H1 (cell line): ENCODE measurements at regions not wholly inside any gene's neighbourhood (a gene's known extent, or its start where the extent isn't known, plus 50 kb on each side); places are given as distances from the start of the nearest gene placed in this dataset.
A peak's percentile ranks its signal among the peaks of the same experiment; 100 is the strongest.

Experiments used
- CTCF ChIA-PET: fragments of 300-600 bp; sonication (Branson Sonifier 250); formaldehyde crosslinking; loops from one replicate; lab custom pipeline; 2021; ENCODE audit not compliant: partially characterized antibody; lab: Charles Lee
- POLR2A ChIA-PET: fragments of 300-600 bp; sonication (Branson Sonifier 250); formaldehyde crosslinking; loops from one replicate; lab custom pipeline; 2021; ENCODE audit warnings: inconsistent platforms; ENCODE audit not compliant: partially characterized antibody; lab: Charles Lee
- DNase-seq, 2 experiments: peaks; one replicate each; pipeline versions ENCODE4 v3.0.0 to v3.0.0-alpha.2; 2010 to 2022; ENCODE audit warnings: low spot score in 2 of 2, low read depth in 1 of 2, mixed read lengths in 1 of 2
- FAIRE-seq: peaks from 2 replicates; lab custom pipeline; 2011; peaks lifted over from hg19 to GRCh38; lab: Jason Lieb, UNC
- H2AFZ ChIP-seq: 2 replicates; pipeline ENCODE4 v1.8.1; 2012; ENCODE audit warnings: low read length, inconsistent platforms
- H2AK5ac ChIP-seq: 2 replicates; pipeline ENCODE4 v1.6.1; 2013; ENCODE audit warnings: low read depth, low read length
- H2BK120ac ChIP-seq: replicated peaks from 2 replicates; pipeline ENCODE3; 2013; ENCODE audit warnings: low read depth, low read length, inconsistent platforms
- H2BK12ac ChIP-seq: 2 replicates; pipeline ENCODE4 v1.6.1; 2013; ENCODE audit warnings: low read depth, low read length
- H2BK15ac ChIP-seq: 2 replicates; pipeline ENCODE4 v1.6.1; 2013; ENCODE audit warnings: low read length
- H2BK20ac ChIP-seq: 2 replicates; pipeline ENCODE4 v1.6.1; 2013; ENCODE audit warnings: low read length
- H2BK5ac ChIP-seq: 2 replicates; pipeline ENCODE4 v1.6.1; 2013; ENCODE audit warnings: low read depth, low read length
- H3K14ac ChIP-seq: 2 replicates; pipeline ENCODE4 v1.6.1; 2013; ENCODE audit warnings: inconsistent platforms; ENCODE audit not compliant: insufficient read length
- H3K18ac ChIP-seq: 2 replicates; pipeline ENCODE4 v1.6.1; 2013; ENCODE audit warnings: low read length; ENCODE audit errors: extremely low read depth
- H3K23ac ChIP-seq: 2 replicates; pipeline ENCODE4 v1.6.1; 2013; ENCODE audit warnings: inconsistent platforms; ENCODE audit not compliant: insufficient read length
- H3K23me2 ChIP-seq: 2 replicates; pipeline ENCODE4 v1.6.1; 2013; ENCODE audit warnings: low read depth, low read length
- H3K27ac ChIP-seq: 2 replicates; pipeline ENCODE4 v1.6.1; 2011; ENCODE audit warnings: low read depth, low read length, inconsistent platforms
- H3K27me3 ChIP-seq, 4 experiments: replicated peaks in 1 of 4; 1 replicate in 1 of 4; 2 replicates in 3 of 4; pipeline versions ENCODE4 v1.6.1 to v1.8.1; 2011 to 2013; ENCODE audit warnings: low read length in 3 of 4, mild to moderate bottlenecking in 3 of 4, inconsistent platforms in 2 of 4, mixed read lengths in 2 of 4, moderate library complexity in 1 of 4; ENCODE audit not compliant: control insufficient read depth in 3 of 4, insufficient read depth in 3 of 4; ENCODE audit errors: extremely low read depth in 1 of 4
- H3K36me3 ChIP-seq, 4 experiments: 2 replicates each; pipeline versions ENCODE4 v1.6.1 to v1.8.1; 2011 to 2013; ENCODE audit warnings: mild to moderate bottlenecking in 4 of 4, low read length in 3 of 4, moderate library complexity in 2 of 4, control low read depth in 1 of 4, inconsistent platforms in 1 of 4; ENCODE audit not compliant: insufficient read depth in 4 of 4, control insufficient read depth in 2 of 4
- H3K4ac ChIP-seq: replicated peaks from 2 replicates; pipeline ENCODE3; 2013; ENCODE audit warnings: low read length, low read depth, mixed read lengths, inconsistent platforms; ENCODE audit not compliant: insufficient read length
- H3K4me1 ChIP-seq, 4 experiments: replicated peaks in 1 of 4; 1 replicate in 1 of 4; 2 replicates in 3 of 4; pipeline versions ENCODE4 v1.6.1 to v1.8.1; 2011 to 2013; ENCODE audit warnings: low read length in 3 of 4, inconsistent platforms in 2 of 4, mixed read lengths in 1 of 4; ENCODE audit not compliant: insufficient read depth in 4 of 4, control insufficient read depth in 3 of 4
- H3K4me2 ChIP-seq, 2 experiments: 2 replicates each; pipeline versions ENCODE4 v1.6.1 to v1.8.1; 2011 to 2013; ENCODE audit warnings: low read depth in 2 of 2, low read length in 2 of 2, control low read depth in 1 of 2, inconsistent platforms in 1 of 2, mild to moderate bottlenecking in 1 of 2; ENCODE audit not compliant: insufficient read depth in 1 of 2
- H3K4me3 ChIP-seq, 4 experiments: fragments of 200-600, 300-600 bp in 1 of 4; sonication (generic), shearing (Covaris generic), sonication (Bioruptor Twin) in 1 of 4; 2 replicates each; pipeline versions ENCODE4 v1.5.1 to v1.8.1; 2011 to 2016; ENCODE audit warnings: low read length in 4 of 4, low read depth in 3 of 4, control low read depth in 2 of 4, inconsistent platforms in 2 of 4, mild to moderate bottlenecking in 2 of 4, mixed read lengths in 1 of 4, moderate library complexity in 1 of 4; ENCODE audit not compliant: insufficient read depth in 2 of 4; ENCODE audit errors: extremely low read depth in 1 of 4
- H3K56ac ChIP-seq: replicated peaks from 2 replicates; pipeline ENCODE3; 2013; ENCODE audit warnings: low read depth, mild to moderate bottlenecking, mixed read lengths, low read length, inconsistent platforms; ENCODE audit not compliant: insufficient read length
- H3K79me1 ChIP-seq: 2 replicates; pipeline ENCODE4 v1.6.1; 2013; ENCODE audit warnings: low read depth, low read length, control low read depth
- H3K79me2 ChIP-seq, 2 experiments: 2 replicates each; pipeline versions ENCODE4 v1.6.1 to v1.8.1; 2012 to 2013; ENCODE audit warnings: low read length in 2 of 2, mild to moderate bottlenecking in 2 of 2, inconsistent platforms in 1 of 2; ENCODE audit not compliant: insufficient read depth in 2 of 2, control insufficient read depth in 1 of 2
- H3K9ac ChIP-seq, 4 experiments: replicated peaks in 1 of 4; 1 replicate in 1 of 4; 2 replicates in 3 of 4; pipeline versions ENCODE4 v1.6.1 to v1.8.1; 2011 to 2013; ENCODE audit warnings: low read depth in 3 of 4, low read length in 3 of 4, control low read depth in 2 of 4, mild to moderate bottlenecking in 2 of 4, moderate library complexity in 2 of 4, inconsistent platforms in 1 of 4; ENCODE audit errors: extremely low read depth in 1 of 4
- H3K9me3 ChIP-seq, 2 experiments: 2 replicates each; pipeline versions ENCODE4 v1.6.1 to v1.8.1; 2012 to 2013; ENCODE audit warnings: mild to moderate bottlenecking in 2 of 2, moderate library complexity in 2 of 2, control low read depth in 1 of 2, inconsistent platforms in 1 of 2, low read depth in 1 of 2, low read length in 1 of 2, mixed read lengths in 1 of 2; ENCODE audit not compliant: insufficient read depth in 2 of 2
- H4K20me1 ChIP-seq, 2 experiments: replicated peaks in 1 of 2; 2 replicates each; pipeline versions ENCODE3 to v1.8.1; 2011 to 2013; ENCODE audit warnings: inconsistent platforms in 2 of 2, low read length in 2 of 2, mild to moderate bottlenecking in 1 of 2; ENCODE audit not compliant: insufficient read depth in 2 of 2, control insufficient read depth in 1 of 2
- H4K5ac ChIP-seq: 2 replicates; pipeline ENCODE4 v1.6.1; 2013; ENCODE audit warnings: low read length, low read depth, mixed read lengths, inconsistent platforms; ENCODE audit not compliant: insufficient read length
- H4K8ac ChIP-seq: 2 replicates; pipeline ENCODE4 v1.8.0; 2013; ENCODE audit warnings: mild to moderate bottlenecking, moderate library complexity, low read length, inconsistent platforms; ENCODE audit not compliant: insufficient read depth; ENCODE audit errors: extremely low read depth
- H4K91ac ChIP-seq: replicated peaks from 2 replicates; pipeline ENCODE3; 2013; ENCODE audit warnings: low read length, mixed read lengths, inconsistent platforms; ENCODE audit not compliant: insufficient read length
- BRCA1 ChIP-seq: IDR thresholded peaks from 2 replicates; pipeline ENCODE4 v1.6.1; 2012; ENCODE audit warnings: low read depth, low read length, improper control_type of control experiment
- CTBP2 ChIP-seq: IDR thresholded peaks from 2 replicates; pipeline ENCODE4 v1.7.0; 2011; ENCODE audit warnings: borderline replicate concordance, mild to moderate bottlenecking, moderate library complexity, mixed read lengths, low read length; ENCODE audit not compliant: insufficient read depth, insufficient read length
- SRF ChIP-seq: IDR thresholded peaks from 2 replicates; pipeline ENCODE4 v1.6.1; 2011; ENCODE audit warnings: mild to moderate bottlenecking, low read depth, low read length, moderate library complexity
- TBP ChIP-seq: IDR thresholded peaks from 2 replicates; pipeline ENCODE4 v1.6.1; 2011; ENCODE audit warnings: low read depth, low read length, improper control_type of control experiment
- WGBS, 2 experiments: shearing (Covaris generic) in 1 of 2; methylation state at CpG; one replicate each; pipeline versions ENCODE4 v1.1.6 to v1.1.7; 2013 to 2015; ENCODE audit warnings: low lambda C conversion rate in 2 of 2, mixed read lengths in 2 of 2, inconsistent platforms in 1 of 2, low coverage in 1 of 2, missing lambda C conversion rate in 1 of 2; ENCODE audit not compliant: insufficient replicate concordance in 2 of 2, insufficient coverage in 1 of 2, insufficient read length in 1 of 2; ENCODE audit errors: extremely low coverage in 1 of 2, missing lambda C conversion rate in 1 of 2; 5-methylcytosine and 5-hydroxymethylcytosine counted together

- POLR2A ChIA-PET: no interaction called here
- Histone ChIP-seq H3K9ac (no peak overlapping the region), H4K91ac (no peak overlapping the region), H4K5ac (no peak overlapping the region), H3K4me1 (no peaks in the 10 kb centered on the region), H3K27ac (no peak overlapping the region), H3K4me3 (no peak overlapping the region), H3K14ac (no peak overlapping the region), H2AK5ac (no peak overlapping the region), H4K8ac (no peak overlapping the region), H3K27me3 (no peaks in the 10 kb centered on the region), H3K23ac (no peak overlapping the region), H2BK120ac (no peak overlapping the region), H2BK20ac (no peak overlapping the region), H3K79me2 (no peaks in the 10 kb centered on the region), H3K4ac (no peak overlapping the region), H2BK15ac (no peak overlapping the region), H4K20me1 (no peaks in the 10 kb centered on the region), H3K23me2 (no peaks in the 10 kb centered on the region), H3K4me2 (no peak overlapping the region), H3K56ac (no peak overlapping the region), H2BK5ac (no peak overlapping the region), H3K79me1 (no peaks in the 10 kb centered on the region), H2AFZ (peak overlapping the region; percentile 25; the same call in 1 of the 2 replicates), H3K9me3 (no peaks in the 10 kb centered on the region), H2BK12ac (no peak overlapping the region), H3K18ac (no peak overlapping the region), H3K36me3 (no peaks in the 10 kb centered on the region)
- FAIRE-seq: no peak
- 97% methylated on average over 2 of the region's 2 CpGs; no CpG with 5 or more reads in 1 of the 2 experiments for WGBS, 2 experiments
- DNase-seq: no peak
- TF ChIP-seq BRCA1: no peak
- TF ChIP-seq CTBP2: no peak
- no peak for TF ChIP-seq TBP
- TF ChIP-seq SRF: peak; percentile 79
- CTCF ChIA-PET: no interaction called here
These were observed 1481.1 kb downstream of the STIM2 start for GRCh38 chr4:28341784-28342183.
